Esophagus squamous epithelium (tissue), 4 donors: ENCODE measurements at regions not wholly inside any gene's neighbourhood (a gene's known extent, or its start where the extent isn't known, plus 50 kb on each side); places are given as distances from the start of the nearest gene placed in this dataset.

ENCODE experiments used
- CTCF ChIP-seq, 6 experiments: fragments of 450-650 bp in 4 of 6; fragments of 200-600 bp in 2 of 6; sonication (generic) in 2 of 6; IDR thresholded peaks; one replicate each; pipeline ENCODE4 v1.5.1; 2016 to 2019; ENCODE audit warnings: antibody characterized with exemption in 6 of 6, mild to moderate bottlenecking in 4 of 6, moderate library complexity in 4 of 6
- POLR2A ChIP-seq, 4 donors: fragments of 450-650 bp; IDR thresholded peaks; one replicate each; pipeline ENCODE4 v1.6.1; 2017; ENCODE audit warnings: antibody characterized with exemption in 4 of 4, mild to moderate bottlenecking in 4 of 4, moderate library complexity in 3 of 4

- TF ChIP-seq CTCF (IDR thresholded peaks at IDR 0.05) (no peak), POLR2A (IDR thresholded peaks at IDR 0.05) (no peak)
These were observed 138.1 kb upstream of the POM121L12 start for GRCh38 chr7:52897288-52897687.
